Suprapubic skin (tissue), 4 donors: ENCODE measurements at regions not wholly inside any gene's neighbourhood (a gene's known extent, or its start where the extent isn't known, plus 50 kb on each side); places are given as distances from the start of the nearest gene placed in this dataset.

Source experiments
- DNase-seq, 2 donors: peaks; one replicate each; pipeline ENCODE4 v3.0.0-alpha.2; 2019; ENCODE audit warnings: low spot score in 2 of 2
- H3K27ac ChIP-seq: fragments of 200-600 bp; sonication (generic); one replicate; pipeline ENCODE4 v1.5.1; 2019
- H3K27me3 ChIP-seq: fragments of 200-600 bp; sonication (generic); one replicate; pipeline ENCODE4 v1.5.1; 2019
- H3K36me3 ChIP-seq: fragments of 200-600 bp; sonication (generic); one replicate; pipeline ENCODE4 v1.5.1; 2019
- H3K4me1 ChIP-seq: fragments of 200-600 bp; sonication (generic); one replicate; pipeline ENCODE4 v1.5.1; 2019
- H3K4me3 ChIP-seq: fragments of 200-600 bp; sonication (generic); one replicate; pipeline ENCODE4 v1.5.1; 2019; ENCODE audit warnings: mild to moderate bottlenecking
- H3K9me3 ChIP-seq: fragments of 200-600 bp; sonication (generic); one replicate; pipeline ENCODE4 v1.5.1; 2019
- CTCF ChIP-seq, 2 donors: fragments of 200-600 bp in 1 of 2; fragments of 450-650 bp in 1 of 2; sonication (generic) in 1 of 2; IDR thresholded peaks; one replicate each; pipeline ENCODE4 v1.5.1; 2016 to 2019; ENCODE audit warnings: antibody characterized with exemption in 2 of 2, mild to moderate bottlenecking in 1 of 2, moderate library complexity in 1 of 2
- EP300 ChIP-seq: sonication (generic); formaldehyde crosslinking; IDR thresholded peaks from one replicate; pipeline ENCODE4 v1.6.1; 2017; ENCODE audit warnings: antibody characterized with exemption
- POLR2A ChIP-seq, 2 donors: fragments of 450-650 bp; IDR thresholded peaks; one replicate each; pipeline ENCODE4 v1.6.1; 2017; ENCODE audit warnings: antibody characterized with exemption in 2 of 2, mild to moderate bottlenecking in 2 of 2, moderate library complexity in 2 of 2
- POLR2AphosphoS5 ChIP-seq, 3 donors: sonication (generic); formaldehyde crosslinking; IDR thresholded peaks; one replicate each; pipeline ENCODE4 v1.6.1; 2017; ENCODE audit warnings: antibody characterized with exemption in 3 of 3
- WGBS: methylation state at CpG from one replicate; pipeline ENCODE4 v1.1.5; 2018; 5-methylcytosine and 5-hydroxymethylcytosine counted together

GRCh38 chr4:44118971-44119680 is 329.5 kb downstream of the KCTD8 start:
- DNase-seq = no peak
- Histone ChIP-seq H3K36me3 (no peaks in the 10 kb centered on the region), H3K4me3 (no peak overlapping the region), H3K4me1 (no peaks in the 10 kb centered on the region), H3K9me3 (peaks cover 7% of the 10 kb centered on the region), H3K27me3 (no peaks in the 10 kb centered on the region), H3K27ac (no peak overlapping the region)
- TF ChIP-seq POLR2AphosphoS5 (IDR thresholded peaks at IDR 0.05) = no peak
- no peak for TF ChIP-seq POLR2A (IDR thresholded peaks at IDR 0.05)
- no peak for TF ChIP-seq CTCF (IDR thresholded peaks at IDR 0.05)
- TF ChIP-seq EP300 = no peak
- 62% methylated on average over 3 of the region's 3 CpGs for WGBS

GRCh38 chr4:44120646-44121045 is 328.0 kb downstream of the KCTD8 start:
- DNase-seq = no peak
- H3K4me3 ChIP-seq = no peak overlapping the region
- no peak overlapping the region for H3K27ac ChIP-seq
- no peaks in the 10 kb centered on the region for H3K4me1 ChIP-seq
- no peaks in the 10 kb centered on the region for H3K36me3 ChIP-seq
- 88% methylated on average over 2 of the region's 2 CpGs for WGBS
- peaks cover 7% of the 10 kb centered on the region for H3K9me3 ChIP-seq
- TF ChIP-seq EP300 (no peak), CTCF (IDR thresholded peaks at IDR 0.05) (no peak), POLR2A (IDR thresholded peaks at IDR 0.05) (no peak), POLR2AphosphoS5 (IDR thresholded peaks at IDR 0.05) (no peak)
- no peaks in the 10 kb centered on the region for H3K27me3 ChIP-seq

GRCh38 chr4:44121210-44121609 is 327.4 kb downstream of the KCTD8 start:
- 20% methylated on average over 1 of the region's 1 CpG for whole genome bisulfite sequencing
- no peak overlapping the region for H3K4me3 ChIP-seq
- no peak for DNase-seq
- TF ChIP-seq POLR2A (IDR thresholded peaks at IDR 0.05) = no peak
- TF ChIP-seq EP300 = no peak
- TF ChIP-seq CTCF (IDR thresholded peaks at IDR 0.05) = no peak
- no peak for TF ChIP-seq POLR2AphosphoS5 (IDR thresholded peaks at IDR 0.05)
- H3K27me3 ChIP-seq = no peaks in the 10 kb centered on the region
- H3K9me3 ChIP-seq = peaks cover 7% of the 10 kb centered on the region
- no peaks in the 10 kb centered on the region for H3K4me1 ChIP-seq
- no peak overlapping the region for H3K27ac ChIP-seq
- H3K36me3 ChIP-seq = no peaks in the 10 kb centered on the region
